ENCODE measurements at regions not wholly inside any gene's neighbourhood (a gene's known extent, or its start where the extent isn't known, plus 50 kb on each side); places are given as distances from the start of the nearest gene placed in this dataset.

DNA sequence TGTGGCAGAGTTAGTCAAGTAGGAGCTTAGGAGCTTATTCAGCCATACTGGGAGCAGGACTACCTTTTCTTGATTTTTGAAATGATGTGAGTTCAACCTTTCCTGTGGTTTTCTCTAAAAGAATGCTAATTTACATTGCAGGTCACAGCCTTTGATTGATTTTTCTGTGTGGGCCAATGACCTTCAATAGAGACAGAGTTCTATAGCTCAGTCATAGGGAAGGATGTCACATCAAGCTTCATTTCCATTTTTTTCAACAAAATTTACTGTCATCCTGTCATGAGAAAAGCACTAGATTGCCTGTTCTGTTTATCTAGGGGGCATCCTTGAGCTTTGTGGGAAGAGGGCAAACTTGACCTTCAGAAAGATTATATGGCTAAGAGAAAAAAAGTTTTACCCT is 448.7 kb downstream of the MID1IP1 start:
- TF ChIP-seq, protein P1, sequence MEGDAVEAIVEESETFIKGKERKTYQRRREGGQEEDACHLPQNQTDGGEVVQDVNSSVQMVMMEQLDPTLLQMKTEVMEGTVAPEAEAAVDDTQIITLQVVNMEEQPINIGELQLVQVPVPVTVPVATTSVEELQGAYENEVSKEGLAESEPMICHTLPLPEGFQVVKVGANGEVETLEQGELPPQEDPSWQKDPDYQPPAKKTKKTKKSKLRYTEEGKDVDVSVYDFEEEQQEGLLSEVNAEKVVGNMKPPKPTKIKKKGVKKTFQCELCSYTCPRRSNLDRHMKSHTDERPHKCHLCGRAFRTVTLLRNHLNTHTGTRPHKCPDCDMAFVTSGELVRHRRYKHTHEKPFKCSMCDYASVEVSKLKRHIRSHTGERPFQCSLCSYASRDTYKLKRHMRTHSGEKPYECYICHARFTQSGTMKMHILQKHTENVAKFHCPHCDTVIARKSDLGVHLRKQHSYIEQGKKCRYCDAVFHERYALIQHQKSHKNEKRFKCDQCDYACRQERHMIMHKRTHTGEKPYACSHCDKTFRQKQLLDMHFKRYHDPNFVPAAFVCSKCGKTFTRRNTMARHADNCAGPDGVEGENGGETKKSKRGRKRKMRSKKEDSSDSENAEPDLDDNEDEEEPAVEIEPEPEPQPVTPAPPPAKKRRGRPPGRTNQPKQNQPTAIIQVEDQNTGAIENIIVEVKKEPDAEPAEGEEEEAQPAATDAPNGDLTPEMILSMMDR (IDR thresholded peaks at IDR 0.05) = no peak
- TF ChIP-seq POLR2A (IDR thresholded peaks at IDR 0.05) (no peak), EP300 (IDR thresholded peaks at IDR 0.05) (no peak)
- Histone ChIP-seq H3K4me1 (ENCODE audit: insufficient read depth) (no peaks in the 10 kb centered on the region), H3K27ac (no peak overlapping the region), H3K27me3 (no peaks in the 10 kb centered on the region), H3K9me3 (no peaks in the 10 kb centered on the region), H3K4me3 (no peak overlapping the region), H3K36me3 (no peaks in the 10 kb centered on the region)
- no peak for DNase-seq
- intact Hi-C loops (cut with DNase I) = no loop called here

DNA sequence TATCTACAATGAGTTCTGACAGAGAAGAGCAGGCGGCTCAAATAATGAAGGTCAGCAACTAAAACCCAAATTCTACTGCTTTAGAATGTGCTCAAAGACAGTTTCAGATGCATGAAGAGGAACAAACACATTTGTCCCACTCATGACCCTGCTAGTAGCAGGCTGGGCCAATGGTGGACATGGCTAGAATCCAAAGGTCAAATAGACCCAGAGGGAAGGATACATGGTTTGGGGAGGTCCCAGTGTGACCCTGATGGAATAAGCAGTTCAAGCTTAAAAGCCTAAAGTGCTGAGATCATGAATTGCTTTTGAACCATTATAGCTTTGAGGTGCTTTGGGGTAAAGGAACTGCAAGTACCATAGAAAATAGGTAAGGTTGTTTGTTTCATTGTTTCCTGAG is 450.7 kb downstream of the MID1IP1 start:
- TF ChIP-seq, protein P1 (IDR thresholded peaks at IDR 0.05) = no peak
- TF ChIP-seq POLR2A (IDR thresholded peaks at IDR 0.05) = no peak
- no peak for TF ChIP-seq EP300 (IDR thresholded peaks at IDR 0.05)
- Histone ChIP-seq H3K36me3 (no peaks in the 10 kb centered on the region), H3K4me1 (ENCODE audit: insufficient read depth) (no peaks in the 10 kb centered on the region), H3K4me3 (no peak overlapping the region), H3K9me3 (no peaks in the 10 kb centered on the region), H3K27me3 (no peaks in the 10 kb centered on the region), H3K27ac (no peak overlapping the region)
- intact Hi-C loops (cut with DNase I) = no loop called here
- DNase-seq = no peak
- 55 to 78% (median 63%) methylated on average over 1 of the region's 1 CpG for WGBS, 3 donors

DNA sequence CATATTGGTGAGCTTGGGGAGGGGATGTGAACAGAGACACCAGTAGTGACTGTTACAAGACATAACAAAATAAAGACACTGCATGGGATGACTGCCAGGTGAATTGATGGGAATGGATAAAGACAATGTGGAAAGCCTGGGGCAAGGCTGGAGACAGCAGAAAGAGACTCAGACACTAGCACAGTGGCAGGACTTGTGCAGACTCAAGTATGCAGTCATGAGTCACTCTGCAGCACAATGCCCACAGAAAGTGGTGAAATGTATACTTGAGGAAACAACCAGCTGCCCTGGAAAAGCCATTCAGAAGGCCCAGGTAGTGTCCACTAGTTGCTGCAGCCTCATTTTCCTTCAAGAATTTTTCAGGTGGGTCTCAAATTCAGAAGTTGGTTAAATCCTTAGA is 452.3 kb downstream of the MID1IP1 start:
- no peaks in the 10 kb centered on the region for H3K36me3 ChIP-seq
- H3K27me3 ChIP-seq = no peaks in the 10 kb centered on the region
- DNase-seq = no peak
- TF ChIP-seq EP300 (IDR thresholded peaks at IDR 0.05) = no peak
- TF ChIP-seq, protein P1 (IDR thresholded peaks at IDR 0.05) = no peak
- no peak for TF ChIP-seq POLR2A (IDR thresholded peaks at IDR 0.05)
- no peak overlapping the region for H3K27ac ChIP-seq
- H3K4me1 ChIP-seq (ENCODE audit: insufficient read depth) = no peaks in the 10 kb centered on the region
- no peak overlapping the region for H3K4me3 ChIP-seq
- intact Hi-C loops (cut with DNase I) = no loop called here
- no peaks in the 10 kb centered on the region for H3K9me3 ChIP-seq

DNA sequence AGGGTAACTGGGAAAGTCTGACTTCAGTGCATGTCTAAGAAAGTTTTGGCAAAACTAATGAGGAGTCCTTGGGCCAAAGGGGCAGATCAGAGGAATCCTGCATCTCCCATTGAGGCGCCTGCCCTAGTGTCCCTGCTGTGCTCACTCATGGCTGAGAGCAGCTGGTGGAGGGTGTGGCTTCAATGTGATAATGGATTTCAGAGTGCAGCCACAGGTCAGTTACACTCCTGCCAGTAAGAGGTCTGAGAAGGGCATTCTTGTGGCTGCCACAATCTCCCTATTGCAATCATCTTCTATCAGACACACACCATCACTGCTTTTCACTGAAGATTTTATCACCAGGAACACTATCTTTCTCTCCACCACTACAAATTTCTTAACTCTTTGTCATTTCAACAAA is 457.1 kb downstream of the MID1IP1 start:
- H3K4me3 ChIP-seq = no peak overlapping the region
- no peaks in the 10 kb centered on the region for H3K9me3 ChIP-seq
- TF ChIP-seq POLR2A (IDR thresholded peaks at IDR 0.05) (no peak), EP300 (IDR thresholded peaks at IDR 0.05) (no peak)
- TF ChIP-seq, protein P1 (IDR thresholded peaks at IDR 0.05) = no peak
- H3K4me1 ChIP-seq (ENCODE audit: insufficient read depth) = no peaks in the 10 kb centered on the region
- no peak for DNase-seq
- no peak overlapping the region for H3K27ac ChIP-seq
- WGBS, 3 donors = 21 to 64% (median 58%) methylated on average over 1 of the region's 1 CpG
- intact Hi-C loops (cut with DNase I) = no loop called here
- no peaks in the 10 kb centered on the region for H3K27me3 ChIP-seq
- H3K36me3 ChIP-seq = no peaks in the 10 kb centered on the region

DNA sequence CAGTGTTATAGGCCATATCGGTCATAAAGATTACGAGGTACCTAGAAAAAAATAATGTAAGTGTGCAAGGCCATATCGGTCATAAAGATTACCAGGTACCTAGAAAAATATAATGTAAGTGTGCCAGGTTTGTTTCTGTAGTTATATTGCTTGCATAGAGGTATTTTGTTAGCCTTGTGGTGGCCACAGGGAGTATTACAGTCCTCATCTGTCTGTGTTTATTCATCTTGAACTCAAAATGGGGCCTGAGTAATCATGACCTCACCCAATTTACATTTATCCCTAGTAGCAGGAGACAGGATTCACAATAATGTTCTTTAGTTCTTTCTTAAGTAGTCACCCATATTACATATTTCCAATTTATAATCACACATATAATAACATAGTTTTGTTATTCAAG is 459.7 kb downstream of the MID1IP1 start:
- Histone ChIP-seq H3K36me3 (no peaks in the 10 kb centered on the region), H3K27ac (no peak overlapping the region), H3K27me3 (no peaks in the 10 kb centered on the region), H3K9me3 (no peaks in the 10 kb centered on the region), H3K4me3 (no peak overlapping the region), H3K4me1 (ENCODE audit: insufficient read depth) (no peaks in the 10 kb centered on the region)
- DNase-seq = no peak
- 76 to 88% (median 81%) methylated on average over 3 of the region's 3 CpGs for WGBS, 3 donors
- intact Hi-C loops (cut with DNase I) = no loop called here
- TF ChIP-seq EP300 (IDR thresholded peaks at IDR 0.05) = no peak
- no peak for TF ChIP-seq POLR2A (IDR thresholded peaks at IDR 0.05)
- TF ChIP-seq, protein P1 (IDR thresholded peaks at IDR 0.05) = no peak

All from ovary (tissue), 7 donors.